Neural cell (in vitro differentiated cells): ENCODE measurements at regions not wholly inside any gene's neighbourhood (a gene's known extent, or its start where the extent isn't known, plus 50 kb on each side); places are given as distances from the start of the nearest gene placed in this dataset.

Experiments used
- H2AFZ ChIP-seq: fragments of 200-600, 300-800 bp; sonication (generic), shearing (Covaris generic); 2 replicates; pipeline ENCODE4 v1.6.0; 2014; ENCODE audit warnings: low read depth, mild to moderate bottlenecking, antibody characterized with exemption, low read length, moderate library complexity
- H3F3A ChIP-seq: fragments of 200-600 bp; shearing (Covaris generic); 2 replicates; pipeline ENCODE4 v1.6.1; 2016; ENCODE audit warnings: mild to moderate bottlenecking, moderate library complexity, mixed read lengths, antibody characterized with exemption, low read length; ENCODE audit not compliant: insufficient read depth, poor library complexity, severe bottlenecking
- H3K27ac ChIP-seq: fragments of 200-600, 300-800 bp; sonication (generic), shearing (Covaris generic); 2 replicates; pipeline ENCODE4 v1.5.1; 2014; ENCODE audit warnings: mild to moderate bottlenecking, low read length, moderate library complexity
- H3K27me3 ChIP-seq: fragments of 300-800, 200-600 bp; sonication (generic), shearing (Covaris generic); 2 replicates; pipeline ENCODE4 v1.6.0; 2014; ENCODE audit warnings: mild to moderate bottlenecking, low read depth, low read length, moderate library complexity; ENCODE audit not compliant: insufficient read depth
- H3K36me3 ChIP-seq: fragments of 300-800, 200-600 bp; sonication (generic), shearing (Covaris generic); 2 replicates; pipeline ENCODE4 v1.5.1; 2014; ENCODE audit warnings: mild to moderate bottlenecking, antibody characterized with exemption, low read length, moderate library complexity; ENCODE audit not compliant: insufficient read depth
- H3K4me2 ChIP-seq: fragments of 300-800, 200-600 bp; sonication (generic), shearing (Covaris generic); 2 replicates; pipeline ENCODE4 v1.6.0; 2014; ENCODE audit warnings: mild to moderate bottlenecking, low read length
- H3K4me3 ChIP-seq: fragments of 300-800, 200-600 bp; sonication (generic), shearing (Covaris generic); 2 replicates; pipeline ENCODE4 v1.5.1; 2014; ENCODE audit warnings: mild to moderate bottlenecking, low read length, moderate library complexity
- H3K79me2 ChIP-seq: fragments of 200-600 bp; shearing (Covaris generic); replicated peaks from 2 replicates; pipeline ENCODE4 v1.6.0; 2014; ENCODE audit warnings: mild to moderate bottlenecking, low read length, moderate library complexity; ENCODE audit not compliant: insufficient read depth
- H3K9ac ChIP-seq: fragments of 300-800, 200-600 bp; sonication (generic), shearing (Covaris generic); 2 replicates; pipeline ENCODE4 v1.6.1; 2016; ENCODE audit warnings: mild to moderate bottlenecking, low read length, mixed read lengths
- H3K9me2 ChIP-seq: fragments of 200-600 bp; shearing (Covaris generic); 2 replicates; pipeline ENCODE4 v1.6.1; 2016; ENCODE audit warnings: mild to moderate bottlenecking, low read length, mixed read lengths; ENCODE audit not compliant: insufficient read depth
- H3K9me3 ChIP-seq: fragments of 200-600, 300-800 bp; sonication (generic), shearing (Covaris generic); 2 replicates; pipeline ENCODE4 v1.6.1; 2016; ENCODE audit warnings: mild to moderate bottlenecking, mixed run types, low read length, moderate library complexity, mixed read lengths
- H4K20me1 ChIP-seq: fragments of 200-600 bp; shearing (Covaris generic); 2 replicates; pipeline ENCODE4 v1.6.1; 2016; ENCODE audit warnings: mild to moderate bottlenecking, mixed run types; ENCODE audit not compliant: insufficient read depth
- EP300 ChIP-seq: fragments of 450-650 bp; conservative IDR thresholded peaks from 2 replicates; pipeline ENCODE4 v1.6.1; 2014; ENCODE audit warnings: antibody characterized with exemption, mild to moderate bottlenecking, moderate library complexity; ENCODE audit not compliant: poor library complexity, severe bottlenecking
- EZH2 ChIP-seq: fragments of 200-600, 300-800 bp; shearing (Covaris generic), sonication (generic); IDR thresholded peaks from 2 replicates; pipeline ENCODE4 v1.6.1; 2014; ENCODE audit warnings: antibody characterized with exemption, low read length, borderline replicate concordance, mild to moderate bottlenecking; ENCODE audit not compliant: insufficient read depth, poor library complexity, severe bottlenecking
- MXI1 ChIP-seq: fragments of 450-650 bp; conservative IDR thresholded peaks from 2 replicates; pipeline ENCODE4 v1.6.1; 2014; ENCODE audit warnings: antibody characterized with exemption, mild to moderate bottlenecking; ENCODE audit not compliant: poor library complexity, severe bottlenecking
- POLR2AphosphoS5 ChIP-seq: IDR thresholded peaks from 2 replicates; pipeline ENCODE4 v1.6.1; 2012
- RAD21 ChIP-seq: fragments of 450-650 bp; conservative IDR thresholded peaks from 2 replicates; pipeline ENCODE4 v1.6.1; 2014; ENCODE audit warnings: antibody characterized with exemption, mild to moderate bottlenecking, moderate library complexity
- SMC3 ChIP-seq: fragments of 450-650 bp; conservative IDR thresholded peaks from 2 replicates; pipeline ENCODE4 v1.6.1; 2014; ENCODE audit warnings: antibody characterized with exemption, mild to moderate bottlenecking, moderate library complexity; ENCODE audit not compliant: poor library complexity
- TAF1 ChIP-seq: IDR thresholded peaks from 2 replicates; pipeline ENCODE4 v1.6.1; 2012; ENCODE audit warnings: low read depth
- TF ChIP-seq, protein P1 (sequence below): IDR thresholded peaks from 2 replicates; pipeline ENCODE4 v1.6.1; 2012; ENCODE audit warnings: borderline replicate concordance
- TF ChIP-seq, protein P2 (sequence below): fragments of 450-650 bp; IDR thresholded peaks from 2 replicates; pipeline ENCODE4 v1.5.1; 2014; ENCODE audit warnings: antibody characterized with exemption, mild to moderate bottlenecking, moderate library complexity; ENCODE audit not compliant: poor library complexity, severe bottlenecking

DNA sequence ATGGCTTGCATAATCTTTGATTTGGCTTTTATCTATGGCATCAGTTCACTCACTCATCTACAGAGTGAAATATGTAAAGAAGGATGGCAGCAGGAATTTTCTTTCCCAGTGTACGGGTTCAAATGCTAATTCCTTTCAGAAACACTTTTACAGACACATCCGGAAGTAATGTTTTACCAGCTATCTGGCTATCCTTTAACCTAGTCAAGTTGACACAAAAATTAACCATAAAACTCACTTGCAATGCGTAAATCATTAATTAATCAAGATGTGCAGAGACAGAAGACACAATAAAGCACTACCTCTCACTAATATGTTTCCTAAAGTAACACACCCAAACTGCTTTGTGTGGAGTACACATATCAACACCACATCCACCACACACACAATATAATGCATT, 378.9 kb upstream of the ANO3 start:
- no peaks in the 10 kb centered on the region for H3K9me2 ChIP-seq
- no peaks in the 10 kb centered on the region for H3K36me3 ChIP-seq
- TF ChIP-seq, protein P1, sequence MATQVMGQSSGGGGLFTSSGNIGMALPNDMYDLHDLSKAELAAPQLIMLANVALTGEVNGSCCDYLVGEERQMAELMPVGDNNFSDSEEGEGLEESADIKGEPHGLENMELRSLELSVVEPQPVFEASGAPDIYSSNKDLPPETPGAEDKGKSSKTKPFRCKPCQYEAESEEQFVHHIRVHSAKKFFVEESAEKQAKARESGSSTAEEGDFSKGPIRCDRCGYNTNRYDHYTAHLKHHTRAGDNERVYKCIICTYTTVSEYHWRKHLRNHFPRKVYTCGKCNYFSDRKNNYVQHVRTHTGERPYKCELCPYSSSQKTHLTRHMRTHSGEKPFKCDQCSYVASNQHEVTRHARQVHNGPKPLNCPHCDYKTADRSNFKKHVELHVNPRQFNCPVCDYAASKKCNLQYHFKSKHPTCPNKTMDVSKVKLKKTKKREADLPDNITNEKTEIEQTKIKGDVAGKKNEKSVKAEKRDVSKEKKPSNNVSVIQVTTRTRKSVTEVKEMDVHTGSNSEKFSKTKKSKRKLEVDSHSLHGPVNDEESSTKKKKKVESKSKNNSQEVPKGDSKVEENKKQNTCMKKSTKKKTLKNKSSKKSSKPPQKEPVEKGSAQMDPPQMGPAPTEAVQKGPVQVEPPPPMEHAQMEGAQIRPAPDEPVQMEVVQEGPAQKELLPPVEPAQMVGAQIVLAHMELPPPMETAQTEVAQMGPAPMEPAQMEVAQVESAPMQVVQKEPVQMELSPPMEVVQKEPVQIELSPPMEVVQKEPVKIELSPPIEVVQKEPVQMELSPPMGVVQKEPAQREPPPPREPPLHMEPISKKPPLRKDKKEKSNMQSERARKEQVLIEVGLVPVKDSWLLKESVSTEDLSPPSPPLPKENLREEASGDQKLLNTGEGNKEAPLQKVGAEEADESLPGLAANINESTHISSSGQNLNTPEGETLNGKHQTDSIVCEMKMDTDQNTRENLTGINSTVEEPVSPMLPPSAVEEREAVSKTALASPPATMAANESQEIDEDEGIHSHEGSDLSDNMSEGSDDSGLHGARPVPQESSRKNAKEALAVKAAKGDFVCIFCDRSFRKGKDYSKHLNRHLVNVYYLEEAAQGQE, result no peak
- no peak for TF ChIP-seq TAF1
- no peak for TF ChIP-seq MXI1
- no peak for TF ChIP-seq EP300
- TF ChIP-seq EZH2, result no peak
- no peak overlapping the region for H2AFZ ChIP-seq
- no peak overlapping the region for H3K4me2 ChIP-seq
- H3K9me3 ChIP-seq, result no peaks in the 10 kb centered on the region
- no peaks in the 10 kb centered on the region for H3K79me2 ChIP-seq
- H3K27me3 ChIP-seq, result no peaks in the 10 kb centered on the region
- H4K20me1 ChIP-seq, result no peaks in the 10 kb centered on the region
- H3K9ac ChIP-seq, result no peak overlapping the region
- no peak overlapping the region for H3K4me3 ChIP-seq
- no peak overlapping the region for H3K27ac ChIP-seq
- no peaks in the 10 kb centered on the region for H3F3A ChIP-seq

DNA sequence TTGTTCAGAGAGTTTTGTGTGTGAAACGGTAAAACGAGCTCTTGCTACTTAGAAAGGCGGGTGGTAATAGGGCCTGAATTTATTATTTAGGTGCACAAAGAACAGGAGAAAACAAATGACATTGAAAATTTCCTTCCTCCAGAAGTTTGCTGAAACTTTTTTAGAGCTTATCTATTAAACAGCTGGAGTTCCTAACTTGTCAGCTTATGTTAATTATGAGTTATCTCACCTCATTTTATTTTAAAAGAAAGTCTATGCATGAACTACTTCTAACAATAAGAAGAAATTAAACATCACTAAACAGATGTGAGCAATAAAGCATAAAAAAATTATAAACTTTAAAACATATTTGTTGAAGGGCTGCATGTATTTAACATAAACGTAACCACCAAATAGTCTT, 373.9 kb upstream of the ANO3 start:
- H3K36me3 ChIP-seq, result no peaks in the 10 kb centered on the region
- no peaks in the 10 kb centered on the region for H4K20me1 ChIP-seq
- H3K4me3 ChIP-seq, result no peak overlapping the region
- H3K9ac ChIP-seq, result no peak overlapping the region
- no peaks in the 10 kb centered on the region for H3K79me2 ChIP-seq
- no peak overlapping the region for H2AFZ ChIP-seq
- TF ChIP-seq SMC3 (no peak), RAD21 (no peak), MXI1 (no peak), TAF1 (no peak)
- TF ChIP-seq, protein P1, result no peak
- no peaks in the 10 kb centered on the region for H3F3A ChIP-seq
- H3K27me3 ChIP-seq, result no peaks in the 10 kb centered on the region
- no peak overlapping the region for H3K4me2 ChIP-seq
- H3K9me2 ChIP-seq, result no peaks in the 10 kb centered on the region
- H3K27ac ChIP-seq, result no peak overlapping the region
- H3K9me3 ChIP-seq, result no peaks in the 10 kb centered on the region

DNA sequence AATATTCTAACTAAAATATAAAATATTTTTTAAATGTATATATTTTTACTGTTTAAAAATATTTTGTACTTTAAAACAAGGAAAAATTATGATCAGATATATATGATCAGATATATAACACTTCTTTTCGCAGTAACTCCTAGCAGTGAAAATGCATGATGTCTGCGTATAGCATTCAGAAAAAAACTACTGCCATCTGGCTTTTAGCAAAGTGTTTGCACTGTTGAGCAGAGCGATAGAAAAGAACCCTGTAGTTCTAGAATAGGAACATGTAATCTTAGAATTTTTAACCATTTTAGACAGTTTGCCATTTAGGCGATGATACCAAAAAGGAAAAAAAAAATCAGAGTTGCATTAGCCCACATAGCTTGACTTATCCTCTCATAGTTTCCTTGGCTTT, 370.4 kb upstream of the ANO3 start:
- no peaks in the 10 kb centered on the region for H3K36me3 ChIP-seq
- no peaks in the 10 kb centered on the region for H3K79me2 ChIP-seq
- no peaks in the 10 kb centered on the region for H3K27me3 ChIP-seq
- no peak overlapping the region for H3K4me2 ChIP-seq
- no peak overlapping the region for H2AFZ ChIP-seq
- no peaks in the 10 kb centered on the region for H3F3A ChIP-seq
- TF ChIP-seq POLR2AphosphoS5 (no peak), EZH2 (no peak), MXI1 (no peak), TAF1 (no peak), SMC3 (peak; percentile 71), RAD21 (peak; percentile 75), EP300 (no peak)
- TF ChIP-seq, protein P2, sequence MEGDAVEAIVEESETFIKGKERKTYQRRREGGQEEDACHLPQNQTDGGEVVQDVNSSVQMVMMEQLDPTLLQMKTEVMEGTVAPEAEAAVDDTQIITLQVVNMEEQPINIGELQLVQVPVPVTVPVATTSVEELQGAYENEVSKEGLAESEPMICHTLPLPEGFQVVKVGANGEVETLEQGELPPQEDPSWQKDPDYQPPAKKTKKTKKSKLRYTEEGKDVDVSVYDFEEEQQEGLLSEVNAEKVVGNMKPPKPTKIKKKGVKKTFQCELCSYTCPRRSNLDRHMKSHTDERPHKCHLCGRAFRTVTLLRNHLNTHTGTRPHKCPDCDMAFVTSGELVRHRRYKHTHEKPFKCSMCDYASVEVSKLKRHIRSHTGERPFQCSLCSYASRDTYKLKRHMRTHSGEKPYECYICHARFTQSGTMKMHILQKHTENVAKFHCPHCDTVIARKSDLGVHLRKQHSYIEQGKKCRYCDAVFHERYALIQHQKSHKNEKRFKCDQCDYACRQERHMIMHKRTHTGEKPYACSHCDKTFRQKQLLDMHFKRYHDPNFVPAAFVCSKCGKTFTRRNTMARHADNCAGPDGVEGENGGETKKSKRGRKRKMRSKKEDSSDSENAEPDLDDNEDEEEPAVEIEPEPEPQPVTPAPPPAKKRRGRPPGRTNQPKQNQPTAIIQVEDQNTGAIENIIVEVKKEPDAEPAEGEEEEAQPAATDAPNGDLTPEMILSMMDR, result peak; percentile 66
- TF ChIP-seq, protein P1, result no peak
- H3K9ac ChIP-seq, result no peak overlapping the region
- H3K27ac ChIP-seq, result no peak overlapping the region
- H4K20me1 ChIP-seq, result no peaks in the 10 kb centered on the region
- no peak overlapping the region for H3K4me3 ChIP-seq
- H3K9me3 ChIP-seq, result no peaks in the 10 kb centered on the region
- H3K9me2 ChIP-seq, result no peaks in the 10 kb centered on the region
